EH (cell line): ENCODE measurements at regions not wholly inside any gene's neighbourhood (a gene's known extent, or its start where the extent isn't known, plus 50 kb on each side); places are given as distances from the start of the nearest gene placed in this dataset.
A peak's percentile ranks its signal among the peaks of the same experiment; 100 is the strongest.

Experiments
- DNase-seq: peaks from one replicate; pipeline ENCODE4 v3.0.0-alpha.2; 2015; ENCODE audit warnings: low read depth

DNA sequence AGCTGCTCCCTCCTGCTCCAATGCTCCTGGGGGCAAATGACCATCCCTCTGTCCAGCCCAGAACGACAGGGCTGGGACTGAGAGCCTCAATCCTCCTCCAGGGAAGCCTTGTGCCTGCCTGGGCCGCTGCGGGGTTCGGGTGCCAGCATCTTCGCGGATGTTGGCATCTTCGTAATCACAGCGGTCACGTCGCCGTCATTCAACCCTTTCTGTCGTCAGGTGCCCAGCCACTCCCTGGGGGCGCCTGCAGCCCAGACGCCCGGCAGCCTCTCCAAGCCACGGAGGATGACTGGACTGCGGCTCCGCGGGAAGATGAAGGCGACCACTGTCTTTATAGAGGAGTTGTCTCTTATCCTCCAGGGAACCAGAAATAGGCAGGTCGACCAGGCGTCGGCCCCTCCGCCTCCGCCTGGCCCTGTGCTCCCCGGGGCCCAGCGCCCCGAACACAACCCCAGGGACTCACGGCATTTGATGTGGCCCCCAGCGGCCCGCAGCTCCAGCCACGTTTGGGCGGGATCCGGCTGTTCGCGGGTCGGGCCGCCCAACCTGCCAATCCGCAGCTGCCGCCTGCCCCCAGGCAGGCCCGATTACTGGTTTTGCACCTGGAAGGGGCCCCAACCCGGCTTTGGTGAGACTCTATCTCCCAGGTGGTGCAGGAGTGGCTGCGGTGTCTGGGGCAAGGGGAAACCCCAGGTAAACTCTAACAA, 113.9 kb downstream of the THNSL2 start:
- no peak for DNase-seq

DNA sequence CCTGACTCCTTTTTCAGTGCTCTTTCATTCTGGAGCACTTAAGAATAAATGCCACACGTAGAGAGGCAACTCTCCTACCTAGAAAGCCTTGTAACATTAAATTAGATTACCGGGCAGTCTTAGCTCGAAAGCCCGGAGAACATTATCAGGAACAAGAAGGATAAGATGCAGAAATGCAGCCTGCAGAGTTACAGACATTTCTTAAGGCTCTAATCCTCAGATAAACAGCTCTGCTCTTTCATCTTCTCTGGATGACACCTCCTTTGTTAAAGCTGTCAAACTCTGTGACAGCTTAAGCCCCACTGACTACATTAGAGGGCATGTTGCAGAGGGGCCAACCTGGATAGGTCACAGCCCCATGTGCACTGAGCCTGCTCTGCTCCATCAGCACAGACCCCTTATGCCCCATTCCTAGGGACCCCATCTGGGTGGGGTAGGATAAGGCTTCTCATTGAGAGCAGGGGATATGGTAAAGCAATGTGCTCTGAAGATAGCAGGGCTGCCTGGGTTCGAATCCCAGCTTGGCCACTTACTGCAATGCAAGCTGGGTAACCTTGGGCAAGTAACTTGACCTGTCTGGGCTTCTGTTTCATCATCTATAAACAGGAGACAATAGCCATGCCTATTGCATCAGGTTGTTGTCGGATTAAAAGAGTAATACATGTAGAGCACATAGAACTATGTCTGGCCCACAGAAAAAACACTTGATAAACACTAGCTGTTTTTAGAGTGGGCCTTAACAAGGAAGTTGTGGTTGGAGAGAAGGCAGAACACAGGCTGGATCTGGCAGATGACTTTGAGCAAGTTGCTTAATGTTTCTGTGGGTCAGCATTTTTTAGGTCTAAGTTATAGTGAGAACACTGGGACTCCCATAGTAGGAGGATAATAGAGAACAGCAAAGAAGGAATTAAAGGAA, 111.4 kb downstream of the THNSL2 start:
- no peak for DNase-seq

DNA sequence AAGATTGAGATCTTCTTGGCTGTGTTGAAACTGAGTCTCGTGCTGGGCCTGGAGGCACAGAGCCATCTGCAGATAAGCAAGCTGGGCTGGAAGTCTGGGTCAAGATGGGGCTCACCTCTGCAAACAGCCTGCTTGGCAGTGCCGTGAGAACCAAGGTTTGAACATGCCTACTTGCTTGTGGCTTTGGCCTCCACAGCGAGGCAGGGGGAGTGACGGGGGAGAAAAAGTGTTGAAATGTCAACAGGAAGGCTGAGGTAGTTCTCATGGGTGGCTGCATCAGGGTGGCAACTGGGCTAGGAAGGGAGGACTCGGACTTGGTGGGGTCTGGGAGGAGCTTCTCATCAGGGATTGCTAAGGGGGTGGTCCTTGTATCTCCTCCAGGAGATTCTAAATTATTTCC, 99.7 kb downstream of the THNSL2 start:
- DNase-seq = no peak

DNA sequence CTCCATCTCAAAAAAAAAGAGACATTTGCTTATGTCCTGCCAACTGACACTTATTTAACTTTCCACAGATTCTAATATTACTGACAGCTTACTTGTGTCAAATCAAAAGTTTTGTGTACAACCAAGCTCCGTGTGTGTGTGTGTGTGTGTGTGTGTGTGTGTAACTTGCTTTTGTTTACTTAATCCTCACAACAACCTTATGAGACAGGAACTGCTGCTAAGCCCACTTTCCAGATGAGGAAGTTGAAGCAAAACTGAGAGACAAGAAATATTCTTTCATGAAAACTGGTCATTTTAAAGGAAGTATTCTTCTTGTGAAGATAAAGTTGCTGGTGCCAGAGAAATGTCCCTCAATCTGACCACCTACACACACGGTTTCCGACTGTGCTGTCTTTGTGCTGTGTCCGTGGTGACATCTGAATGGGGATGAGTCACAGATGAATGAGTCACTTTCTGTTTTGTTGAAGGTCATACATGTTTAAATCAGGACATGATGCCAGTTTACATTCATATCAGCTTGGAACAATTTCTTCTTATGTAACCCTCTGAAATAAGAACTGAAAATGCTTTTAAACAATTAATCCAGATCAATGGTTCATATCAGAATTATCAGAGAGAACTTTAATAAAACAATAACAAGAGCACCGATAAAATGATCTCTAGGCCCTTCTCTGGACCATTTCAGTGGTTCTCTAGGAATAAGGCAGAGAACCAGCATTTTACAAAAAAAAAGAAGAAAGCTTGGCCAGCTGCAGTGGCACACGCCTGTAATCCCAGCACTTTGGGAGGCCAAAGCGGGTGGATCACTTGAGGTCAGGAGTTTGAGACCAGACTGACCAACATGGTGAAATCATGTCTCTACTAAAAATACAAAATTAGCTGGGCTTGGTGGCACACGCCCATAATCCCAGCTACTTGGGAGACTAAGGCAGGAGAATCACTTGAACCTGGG, 95.5 kb downstream of the THNSL2 start:
- DNase-seq = peak; percentile 38

DNA sequence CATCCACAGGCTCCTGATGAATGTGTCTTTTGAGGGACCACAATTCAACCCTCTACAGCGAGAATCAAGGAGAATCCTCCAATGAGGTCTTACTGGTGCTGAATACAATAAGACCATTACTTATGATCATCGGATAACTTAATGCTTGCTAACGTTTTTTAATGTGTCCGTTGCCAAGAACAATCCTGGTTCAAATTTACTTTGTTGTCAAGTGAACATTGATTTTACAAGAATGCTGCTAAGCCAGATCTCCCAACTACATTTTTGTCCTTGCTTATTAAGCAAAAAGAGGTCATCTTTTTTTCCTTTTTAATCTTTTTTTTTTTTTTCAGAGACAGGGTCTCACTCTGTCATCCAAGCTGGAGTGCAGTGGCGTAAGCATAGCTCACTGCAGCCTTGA, 93.7 kb downstream of the THNSL2 start:
- DNase-seq = no peak

DNA sequence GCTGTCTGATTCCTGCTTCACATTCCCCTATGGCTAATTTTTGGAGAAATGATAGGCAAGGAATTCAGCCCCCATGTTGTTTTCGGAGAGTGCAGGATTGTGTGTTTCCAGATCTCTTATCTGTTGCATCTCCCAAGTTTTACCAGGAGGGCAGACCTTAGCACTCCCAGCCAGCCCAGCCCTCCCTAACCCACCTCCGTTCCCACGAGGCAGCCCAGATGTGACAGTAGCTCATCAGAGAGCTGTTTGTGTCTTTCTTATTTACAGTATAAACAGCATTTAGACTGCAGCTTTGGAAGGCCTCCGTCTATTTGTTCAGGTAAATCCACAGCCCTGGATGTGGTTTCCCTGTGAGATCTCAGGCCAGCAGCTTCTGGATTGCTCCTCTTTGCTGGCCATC, 91.6 kb downstream of the THNSL2 start:
- DNase-seq = no peak

DNA sequence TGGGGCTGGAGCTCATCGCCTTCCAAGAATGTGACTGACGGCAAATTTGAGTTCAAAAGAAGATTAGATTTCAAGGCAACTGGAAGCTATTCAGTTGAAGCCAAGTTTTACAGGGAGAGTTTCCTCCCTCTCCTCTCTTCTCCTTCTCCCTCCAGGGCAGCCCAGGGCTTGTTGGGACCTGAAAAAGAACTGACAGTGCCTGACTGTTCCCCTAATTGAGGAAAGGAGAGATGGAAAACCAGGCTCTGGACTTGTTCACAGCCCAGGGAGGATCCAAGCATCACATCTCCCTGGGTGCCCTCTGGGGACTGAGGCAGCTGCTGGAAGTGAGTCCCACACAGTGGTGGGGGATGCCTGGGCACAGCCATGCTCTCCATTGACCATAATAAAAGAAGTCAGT, 88.1 kb downstream of the THNSL2 start:
- no peak for DNase-seq

DNA sequence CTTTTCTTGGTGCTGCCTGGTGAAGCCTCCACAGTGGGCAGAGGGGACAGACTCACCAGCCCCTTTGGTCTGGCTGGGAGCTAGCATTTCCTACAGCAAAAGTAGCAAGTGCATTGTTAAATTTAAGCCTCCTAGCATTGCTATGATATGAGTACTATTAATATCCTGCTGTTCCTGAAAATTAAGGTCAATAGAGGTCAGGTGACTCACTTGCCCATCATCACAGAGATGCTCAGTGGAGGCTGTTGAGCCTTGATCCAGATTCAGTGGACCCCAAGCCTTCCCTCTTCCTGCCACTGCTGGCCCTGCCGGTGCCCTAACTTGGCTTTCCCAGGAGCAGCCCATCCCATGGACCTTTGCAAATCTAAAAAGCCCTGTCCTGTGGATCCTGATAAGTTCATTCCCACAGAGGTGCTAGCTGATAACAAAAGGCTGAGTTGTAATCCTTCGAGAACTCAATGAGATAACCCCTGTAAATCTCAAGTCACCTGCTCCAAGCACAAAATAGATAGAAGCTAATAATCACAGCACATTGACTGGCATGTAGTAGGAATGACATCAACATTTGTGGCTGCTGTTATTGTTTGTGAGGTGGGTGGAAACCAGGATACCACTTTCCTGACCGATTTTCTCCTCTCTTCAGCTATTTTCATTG, 84.4 kb downstream of the THNSL2 start:
- peak; percentile 3 for DNase-seq

DNA sequence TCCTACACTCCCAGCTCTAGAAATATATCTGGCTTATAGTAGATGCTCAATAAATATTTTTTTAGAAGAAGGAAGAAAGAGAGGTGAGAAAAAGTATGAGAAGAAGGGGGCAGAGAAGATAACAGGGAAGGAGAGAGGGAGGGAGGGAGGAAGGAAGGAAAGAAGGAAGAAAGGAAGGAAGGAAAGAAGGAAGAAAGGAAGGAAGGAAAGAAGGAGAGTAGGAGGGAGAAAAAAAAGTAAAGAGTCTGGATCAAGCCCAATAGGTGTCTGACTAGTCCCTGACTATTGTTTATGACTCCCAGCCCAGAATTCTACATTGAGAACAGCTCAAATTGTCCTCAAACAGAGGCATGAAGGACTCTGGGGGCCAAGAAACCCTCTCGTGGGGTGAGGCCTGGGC, 83.9 kb downstream of the THNSL2 start:
- no peak for DNase-seq

DNA sequence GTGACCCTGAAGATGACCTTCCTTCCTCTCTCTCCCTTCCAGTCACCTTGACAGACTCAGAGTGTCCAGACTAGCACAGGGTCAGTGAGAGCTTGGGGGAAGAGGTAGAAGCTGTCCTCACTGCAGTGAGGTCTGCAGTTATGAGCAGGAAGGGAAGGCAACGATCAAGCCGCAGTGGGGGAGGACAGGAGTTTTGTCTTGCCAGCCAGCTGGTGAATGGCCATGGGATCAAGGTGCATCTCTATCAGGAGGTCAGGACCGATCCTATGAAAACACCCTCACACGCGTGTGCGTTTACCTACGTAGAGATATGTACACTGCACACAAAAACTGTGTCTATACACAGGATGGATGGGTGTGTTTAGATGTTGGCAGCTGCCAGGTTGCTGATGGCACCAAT, 83.2 kb downstream of the THNSL2 start:
- DNase-seq = no peak

DNA sequence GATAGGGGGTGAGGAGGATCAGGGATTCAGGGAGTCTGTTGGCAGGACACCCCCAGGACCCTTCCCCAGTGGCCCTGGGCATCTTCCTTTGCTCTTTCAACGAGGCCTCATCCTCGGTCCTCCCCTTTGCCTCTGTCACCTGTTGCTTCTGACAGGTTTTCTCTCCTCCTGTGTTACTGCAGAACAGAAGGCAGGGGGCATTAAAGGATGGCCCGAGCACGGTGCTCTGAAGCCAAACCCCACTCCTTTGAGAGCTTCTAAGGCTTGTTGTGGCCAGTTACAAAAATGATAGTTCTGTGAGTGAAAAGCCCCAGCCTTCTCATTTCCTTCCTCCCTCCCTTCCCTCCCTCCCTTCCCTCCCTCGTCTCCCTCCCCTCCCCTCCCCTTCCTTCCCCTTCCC, 82.5 kb downstream of the THNSL2 start:
- DNase-seq = no peak

DNA sequence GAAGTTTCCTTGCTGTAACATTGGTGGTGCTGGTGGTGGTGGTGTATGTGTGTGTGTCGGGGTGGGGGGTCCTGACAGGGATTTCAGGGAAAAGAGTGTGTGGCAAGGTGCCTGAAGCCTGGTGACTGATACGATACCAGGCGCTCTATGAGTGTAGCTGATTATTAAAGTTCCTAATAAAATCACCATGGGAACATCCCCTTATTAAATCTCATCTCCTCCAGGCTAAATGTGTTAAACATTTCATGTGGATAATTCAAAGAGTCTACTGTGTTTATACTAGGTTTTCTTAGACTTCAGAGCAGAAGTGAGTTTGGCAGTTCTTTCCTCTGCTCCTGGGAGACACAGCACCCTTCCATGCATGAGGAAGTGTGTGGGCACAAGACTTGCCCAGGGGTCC, 82.0 kb downstream of the THNSL2 start:
- no peak for DNase-seq

DNA sequence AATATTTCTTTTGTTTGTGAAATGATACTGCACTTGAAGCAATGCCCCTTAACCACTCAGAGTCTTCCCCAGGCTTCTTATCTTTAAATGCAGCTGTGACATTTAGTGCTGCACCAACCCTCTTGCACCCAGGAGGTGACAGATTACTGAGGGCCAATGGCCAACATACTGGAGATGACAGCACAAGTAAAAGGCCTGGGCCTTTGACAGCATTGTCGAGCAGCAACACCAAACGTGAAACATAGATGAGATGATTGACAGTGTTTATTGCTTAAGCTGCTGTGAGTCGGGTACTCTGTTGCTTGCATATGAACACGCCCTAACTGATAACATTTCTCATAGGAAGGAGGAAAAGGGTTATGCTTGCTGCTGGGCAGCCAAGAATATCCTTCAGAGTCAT, 80.3 kb downstream of the THNSL2 start:
- no peak for DNase-seq

DNA sequence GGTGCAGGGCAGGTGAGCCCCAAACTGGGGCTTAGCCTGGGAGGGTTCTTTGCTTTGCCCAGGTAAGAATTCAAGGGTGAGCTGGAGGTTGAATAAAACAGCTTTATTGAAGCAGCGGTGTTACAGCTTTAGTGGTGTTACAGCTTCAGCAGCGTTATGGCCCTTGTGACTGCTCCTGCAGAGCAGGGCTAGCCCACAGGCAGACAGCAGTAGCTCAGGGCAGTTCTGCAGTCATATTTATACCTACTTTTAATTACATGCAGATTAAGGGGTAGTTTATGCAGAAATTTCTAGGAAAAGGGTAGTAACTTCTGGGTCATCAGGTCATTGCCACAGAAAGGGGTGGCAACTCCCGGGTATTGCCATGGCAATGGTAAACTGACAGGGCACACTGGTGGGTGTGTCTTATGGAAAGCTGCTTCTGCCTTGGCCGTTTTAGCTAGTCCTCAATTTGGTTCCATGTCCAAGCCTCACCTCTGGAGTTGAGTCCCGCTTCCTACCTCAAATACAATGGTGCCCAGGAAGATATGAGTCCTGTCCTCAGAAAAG, 78.2 kb downstream of the THNSL2 start:
- DNase-seq = no peak

DNA sequence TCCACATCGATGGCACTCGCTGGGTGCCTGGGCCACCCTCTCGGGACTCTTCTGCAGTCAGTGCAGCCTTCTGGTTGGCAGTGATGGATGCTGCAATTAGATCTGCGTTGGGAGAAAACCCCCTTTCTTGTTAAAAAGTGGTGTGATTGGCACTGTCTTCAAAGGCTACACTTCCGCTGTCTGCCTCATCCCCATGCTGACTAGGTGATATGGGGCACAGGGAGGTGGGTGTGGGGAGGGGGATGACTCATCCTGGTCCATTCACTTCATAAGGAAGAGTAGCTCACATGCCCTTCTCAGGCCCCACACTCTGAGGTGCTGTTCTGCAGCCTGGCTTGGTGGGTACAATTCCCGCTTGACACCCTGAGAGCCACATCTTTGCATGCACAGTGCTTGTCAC, 77.4 kb downstream of the THNSL2 start:
- no peak for DNase-seq

DNA sequence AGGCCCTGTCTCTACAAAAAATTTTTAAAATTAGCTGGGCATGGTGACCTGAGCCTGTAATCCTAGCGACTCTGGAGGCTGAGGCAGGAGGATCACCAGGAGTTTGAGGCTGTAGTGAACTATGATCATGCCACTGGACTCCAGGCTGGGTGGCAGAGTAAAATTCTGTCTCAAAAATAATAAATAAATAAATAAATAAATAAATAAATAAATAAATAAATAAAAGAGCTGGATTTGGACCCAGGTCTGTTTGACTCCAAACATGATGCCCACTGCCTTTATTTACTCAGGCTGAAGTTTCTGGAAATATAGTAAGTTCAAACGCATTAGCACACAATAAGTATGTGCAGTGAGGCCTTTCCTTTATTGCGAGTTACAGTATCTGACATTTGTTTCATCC, 75.0 kb downstream of the THNSL2 start:
- DNase-seq = no peak

DNA sequence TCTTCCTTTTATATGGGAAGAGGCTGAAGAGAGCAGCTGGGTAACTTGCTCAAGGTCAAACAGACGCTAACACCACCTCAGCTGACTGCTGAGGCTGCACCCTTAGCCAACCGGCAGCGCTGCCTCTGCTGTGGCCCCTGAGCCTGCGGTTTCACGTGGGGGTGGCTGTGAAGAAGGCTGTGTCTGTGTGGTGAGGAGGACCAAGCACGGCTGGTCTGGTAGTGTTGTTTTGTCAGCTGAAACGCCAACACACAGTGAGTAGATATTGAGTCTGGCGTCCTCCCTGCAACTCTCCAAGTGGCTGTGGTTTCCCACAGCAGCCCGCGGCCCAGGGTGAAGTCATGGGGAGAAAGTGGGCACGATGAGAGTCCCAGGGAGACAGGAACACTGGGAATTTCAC, 69.6 kb downstream of the THNSL2 start:
- DNase-seq = no peak

DNA sequence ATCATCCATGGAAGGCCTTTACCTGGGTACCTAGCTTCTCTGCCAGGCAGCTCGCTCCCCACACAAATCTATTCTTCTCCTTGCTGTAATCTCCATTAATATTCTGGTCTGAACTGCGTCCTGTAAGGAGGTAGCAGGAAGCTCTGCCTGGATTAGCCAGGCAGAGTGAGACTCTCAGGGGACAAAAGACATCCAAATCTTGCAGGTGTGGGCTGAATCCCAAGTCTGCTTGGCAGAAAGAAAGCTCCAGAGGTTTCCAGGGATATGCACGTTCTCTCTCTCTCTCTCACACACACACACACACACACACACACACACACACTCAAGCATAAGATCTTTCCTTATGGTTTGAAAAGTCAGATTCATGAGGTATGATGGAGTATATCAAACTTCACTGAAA, 66.5 kb downstream of the THNSL2 start:
- no peak for DNase-seq
